HepG2 (cell line): ENCODE measurements at regions not wholly inside any gene's neighbourhood (a gene's known extent, or its start where the extent isn't known, plus 50 kb on each side); places are given as distances from the start of the nearest gene placed in this dataset.

Source experiments
- BCL3 ChIP-seq: sonication (generic); formaldehyde crosslinking; IDR thresholded peaks from 2 replicates; pipeline ENCODE4 v1.5.1; 2020; ENCODE audit warnings: mild to moderate bottlenecking, missing genetic modification reagents, moderate library complexity
- ELK4 ChIP-seq: sonication (generic); formaldehyde crosslinking; IDR thresholded peaks from 2 replicates; pipeline ENCODE4 v1.9.0; 2021; ENCODE audit warnings: missing genetic modification reagents, borderline replicate concordance
- HNF4A ChIP-seq: sonication (generic); formaldehyde crosslinking; IDR thresholded peaks from 2 replicates; pipeline ENCODE4 v1.4.0; 2020; ENCODE audit warnings: missing genetic modification reagents
- NKX3-1 ChIP-seq: sonication (generic); formaldehyde crosslinking; IDR thresholded peaks from 2 replicates; pipeline ENCODE4 v1.5.0; 2020; ENCODE audit warnings: missing genetic modification reagents
- RFX5 ChIP-seq: IDR thresholded peaks from 2 replicates; pipeline ENCODE4 v1.6.1; 2011; ENCODE audit warnings: low read depth, low read length, improper control_type of control experiment
- STAT5B ChIP-seq: sonication (generic); formaldehyde crosslinking; IDR thresholded peaks from 2 replicates; pipeline ENCODE4 v1.4.0; 2020; ENCODE audit warnings: missing genetic modification reagents
- UBTF ChIP-seq: sonication (generic); formaldehyde crosslinking; IDR thresholded peaks from 2 replicates; pipeline ENCODE4 v1.4.0; 2020; ENCODE audit warnings: mild to moderate bottlenecking, missing genetic modification reagents
- USF2 ChIP-seq, 2 experiments: sonication (generic) in 1 of 2; formaldehyde crosslinking in 1 of 2; IDR thresholded peaks; 2 replicates each; pipeline versions ENCODE4 v1.5.1 to v1.6.1; 2011 to 2020; ENCODE audit warnings: borderline replicate concordance in 1 of 2, low read depth in 1 of 2, low read length in 1 of 2, mild to moderate bottlenecking in 1 of 2, missing genetic modification reagents in 1 of 2, moderate library complexity in 1 of 2
- YY1 ChIP-seq: IDR thresholded peaks from 2 replicates; pipeline ENCODE4 v1.6.1; 2011; ENCODE audit warnings: low read length, low read depth, moderate library complexity, mild to moderate bottlenecking; ENCODE audit not compliant: insufficient read depth, insufficient replicate concordance
- ZNF234 ChIP-seq: sonication (generic); formaldehyde crosslinking; conservative IDR thresholded peaks from 2 replicates; pipeline ENCODE4 v1.5.1; 2020; ENCODE audit warnings: mild to moderate bottlenecking, missing genetic modification reagents
- ZNF354B ChIP-seq: sonication (generic); formaldehyde crosslinking; IDR thresholded peaks from 2 replicates; pipeline ENCODE4 v1.8.0; 2022; ENCODE audit warnings: mild to moderate bottlenecking, missing genetic modification reagents
- ZNF414 ChIP-seq: sonication (generic); formaldehyde crosslinking; IDR thresholded peaks from 2 replicates; pipeline ENCODE4 v1.5.0; 2020; ENCODE audit warnings: missing genetic modification reagents
- ZNF484 ChIP-seq: sonication (generic); formaldehyde crosslinking; IDR thresholded peaks from 2 replicates; pipeline ENCODE4 v1.5.1; 2020; ENCODE audit warnings: mild to moderate bottlenecking, low read depth, missing genetic modification reagents, borderline replicate concordance
- ZNF496 ChIP-seq: sonication (generic); formaldehyde crosslinking; IDR thresholded peaks from 2 replicates; pipeline ENCODE4 v1.8.1; 2023; ENCODE audit warnings: mild to moderate bottlenecking, moderate library complexity, missing genetic modification reagents; ENCODE audit not compliant: insufficient replicate concordance
- ZNF530 ChIP-seq: sonication (generic); formaldehyde crosslinking; IDR thresholded peaks from 2 replicates; pipeline ENCODE4 v1.5.0; 2020; ENCODE audit warnings: low read depth, mild to moderate bottlenecking, missing genetic modification reagents
- ZNF567 ChIP-seq: sonication (generic); formaldehyde crosslinking; IDR thresholded peaks from 2 replicates; pipeline ENCODE4 v1.8.1; 2023; ENCODE audit warnings: mild to moderate bottlenecking, missing genetic modification reagents, borderline replicate concordance
- ZNF619 ChIP-seq: sonication (generic); formaldehyde crosslinking; IDR thresholded peaks from 2 replicates; pipeline ENCODE4 v1.4.0; 2020; ENCODE audit warnings: mild to moderate bottlenecking, missing genetic modification reagents
- ZNF782 ChIP-seq: sonication (generic); formaldehyde crosslinking; IDR thresholded peaks from 2 replicates; pipeline ENCODE4 v1.4.0; 2020; ENCODE audit warnings: missing genetic modification reagents, mild to moderate bottlenecking, borderline replicate concordance
- ZNF800 ChIP-seq: sonication (generic); formaldehyde crosslinking; IDR thresholded peaks from 2 replicates; pipeline ENCODE4 v1.4.0; 2020; ENCODE audit warnings: missing genetic modification reagents
- ZSCAN30 ChIP-seq: sonication (generic); formaldehyde crosslinking; IDR thresholded peaks from 2 replicates; pipeline ENCODE4 v1.5.0; 2020; ENCODE audit warnings: mild to moderate bottlenecking, missing genetic modification reagents
- ZSCAN9 ChIP-seq: IDR thresholded peaks from 2 replicates; pipeline ENCODE4 v1.6.1; 2016; ENCODE audit warnings: borderline replicate concordance

GRCh38 chr2:234867882-234868285 is 83.9 kb upstream of the SH3BP4 start (continued):
- 0 out of 2 replicates have a peak, but pooled peaks have one; percentile 67 for TF ChIP-seq ZNF414 (CRISPR knock-in tag)
- TF ChIP-seq HNF4A (CRISPR knock-in tag) = peak; percentile 97
- TF ChIP-seq UBTF (CRISPR knock-in tag) = no peak
- TF ChIP-seq ZNF234 (CRISPR knock-in tag) = no peak
- TF ChIP-seq ZNF354B (CRISPR knock-in tag) = no peak
- TF ChIP-seq ZNF619 (CRISPR knock-in tag) = no peak
- peak; percentile 58; the same call in 1 of the 2 replicates for TF ChIP-seq ZSCAN9 (CRISPR knock-in tag)
- TF ChIP-seq BCL3 (CRISPR knock-in tag) = no peak
- no peak for TF ChIP-seq YY1
- TF ChIP-seq ZNF567 (CRISPR knock-in tag) = no peak
- no peak for TF ChIP-seq ZNF782
- no peak for TF ChIP-seq ZNF800 (CRISPR knock-in tag)
- TF ChIP-seq RFX5 = no peak
- 0 out of 2 replicates have a peak, but pooled peaks have one; percentile 22 for TF ChIP-seq NKX3-1 (CRISPR knock-in tag)
- no peak for TF ChIP-seq ZNF496 (CRISPR knock-in tag)
- no peak for TF ChIP-seq USF2 (IDR thresholded peaks at IDR 0.05; ENCODE audit: low read depth, low read length)
- TF ChIP-seq USF2 (CRISPR knock-in tag; IDR thresholded peaks at IDR 0.05; ENCODE audit: borderline replicate concordance) = no peak
- no peak for TF ChIP-seq STAT5B
- TF ChIP-seq ZSCAN30 (CRISPR knock-in tag) = no peak
- no peak for TF ChIP-seq ELK4 (CRISPR knock-in tag)
- TF ChIP-seq ZNF530 (CRISPR knock-in tag) = no peak
- no peak for TF ChIP-seq ZNF484 (CRISPR knock-in tag)
